Uterus (tissue), 3 donors: ENCODE measurements at regions not wholly inside any gene's neighbourhood (a gene's known extent, or its start where the extent isn't known, plus 50 kb on each side); places are given as distances from the start of the nearest gene placed in this dataset.
"Not testable (repeated sequence)": the region's sequence is repeated elsewhere in the genome, so short reads cannot be mapped to it uniquely, and the experiment has no call there.

Experiments used
- DNase-seq, 2 donors: peaks; one replicate each; pipeline ENCODE4 v3.0.0-alpha.2; 2019 to 2020
- H3K27ac ChIP-seq, 2 donors: fragments of 200-600 bp; sonication (generic); 1 replicate in 1 of 2; 2 replicates in 1 of 2; pipeline ENCODE4 v1.5.1; 2016 to 2018
- H3K27me3 ChIP-seq, 2 donors: fragments of 200-600 bp; sonication (generic); one replicate each; pipeline ENCODE4 v1.5.1; 2018 to 2019; ENCODE audit warnings: control low read depth in 1 of 2
- H3K36me3 ChIP-seq, 2 donors: fragments of 200-600 bp; sonication (generic); one replicate each; pipeline ENCODE4 v1.5.1; 2019; ENCODE audit warnings: control low read depth in 1 of 2
- H3K4me1 ChIP-seq, 2 donors: fragments of 200-600 bp; sonication (generic); one replicate each; pipeline ENCODE4 v1.5.1; 2018 to 2019; ENCODE audit warnings: control low read depth in 1 of 2
- H3K4me3 ChIP-seq, 2 donors: fragments of 200-600 bp; sonication (generic); 1 replicate in 1 of 2; 2 replicates in 1 of 2; pipeline ENCODE4 v1.5.1; 2018 to 2019; ENCODE audit warnings: mild to moderate bottlenecking in 1 of 2
- H3K9me3 ChIP-seq, 2 donors: fragments of 200-600 bp; sonication (generic); one replicate each; pipeline ENCODE4 v1.5.1; 2019; ENCODE audit warnings: control low read depth in 1 of 2
- POLR2A ChIP-seq, 2 donors: fragments of 450-650 bp; IDR thresholded peaks; one replicate each; pipeline ENCODE4 v1.6.1; 2016; ENCODE audit warnings: antibody characterized with exemption in 2 of 2, mild to moderate bottlenecking in 1 of 2, moderate library complexity in 1 of 2
- intact Hi-C: fragments of 100-400 bp; cut with DNase I; formaldehyde crosslinking; loops from one replicate; pipeline ENCODE4 v1.15.1; 2023; ENCODE audit warnings: low total_unique reads
- TF ChIP-seq, protein P1 (sequence below), 4 experiments: fragments of 200-600 bp in 2 of 4; fragments of 450-650 bp in 2 of 4; sonication (generic) in 2 of 4; IDR thresholded peaks; one replicate each; pipeline ENCODE4 v1.5.1; 2016 to 2019; ENCODE audit warnings: antibody characterized with exemption in 4 of 4, mild to moderate bottlenecking in 2 of 4, moderate library complexity in 1 of 4
- donor health status: DM: yes; HTN: yes; CAD: no.

- H3K4me1 ChIP-seq: no peaks in the 10 kb centered on the region
- no peak for DNase-seq
- no peak overlapping the region for H3K4me3 ChIP-seq
- intact Hi-C loops: no loop called here
- H3K9me3 ChIP-seq: no peaks in the 10 kb centered on the region
- no peak for TF ChIP-seq POLR2A (IDR thresholded peaks at IDR 0.05)
- TF ChIP-seq, protein P1, sequence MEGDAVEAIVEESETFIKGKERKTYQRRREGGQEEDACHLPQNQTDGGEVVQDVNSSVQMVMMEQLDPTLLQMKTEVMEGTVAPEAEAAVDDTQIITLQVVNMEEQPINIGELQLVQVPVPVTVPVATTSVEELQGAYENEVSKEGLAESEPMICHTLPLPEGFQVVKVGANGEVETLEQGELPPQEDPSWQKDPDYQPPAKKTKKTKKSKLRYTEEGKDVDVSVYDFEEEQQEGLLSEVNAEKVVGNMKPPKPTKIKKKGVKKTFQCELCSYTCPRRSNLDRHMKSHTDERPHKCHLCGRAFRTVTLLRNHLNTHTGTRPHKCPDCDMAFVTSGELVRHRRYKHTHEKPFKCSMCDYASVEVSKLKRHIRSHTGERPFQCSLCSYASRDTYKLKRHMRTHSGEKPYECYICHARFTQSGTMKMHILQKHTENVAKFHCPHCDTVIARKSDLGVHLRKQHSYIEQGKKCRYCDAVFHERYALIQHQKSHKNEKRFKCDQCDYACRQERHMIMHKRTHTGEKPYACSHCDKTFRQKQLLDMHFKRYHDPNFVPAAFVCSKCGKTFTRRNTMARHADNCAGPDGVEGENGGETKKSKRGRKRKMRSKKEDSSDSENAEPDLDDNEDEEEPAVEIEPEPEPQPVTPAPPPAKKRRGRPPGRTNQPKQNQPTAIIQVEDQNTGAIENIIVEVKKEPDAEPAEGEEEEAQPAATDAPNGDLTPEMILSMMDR (IDR thresholded peaks at IDR 0.05): no peak
- H3K36me3 ChIP-seq: no peaks in the 10 kb centered on the region
- H3K27ac ChIP-seq: no peak overlapping the region
- no peaks in the 10 kb centered on the region for H3K27me3 ChIP-seq
These were observed 328.7 kb downstream of the FLRT2 start for GRCh38 chr14:85858634-85859033.

GRCh38 chr14:85856430-85856829 lies 326.5 kb downstream of the FLRT2 start:
- H3K27ac ChIP-seq: no peak overlapping the region
- DNase-seq: no peak
- H3K27me3 ChIP-seq: no peaks in the 10 kb centered on the region
- no peak for TF ChIP-seq POLR2A (IDR thresholded peaks at IDR 0.05)
- TF ChIP-seq, protein P1 (IDR thresholded peaks at IDR 0.05): no peak
- H3K36me3 ChIP-seq: no peaks in the 10 kb centered on the region
- intact Hi-C loops: no loop called here
- no peaks in the 10 kb centered on the region for H3K9me3 ChIP-seq
- no peaks in the 10 kb centered on the region for H3K4me1 ChIP-seq
- H3K4me3 ChIP-seq: no peak overlapping the region

DNA sequence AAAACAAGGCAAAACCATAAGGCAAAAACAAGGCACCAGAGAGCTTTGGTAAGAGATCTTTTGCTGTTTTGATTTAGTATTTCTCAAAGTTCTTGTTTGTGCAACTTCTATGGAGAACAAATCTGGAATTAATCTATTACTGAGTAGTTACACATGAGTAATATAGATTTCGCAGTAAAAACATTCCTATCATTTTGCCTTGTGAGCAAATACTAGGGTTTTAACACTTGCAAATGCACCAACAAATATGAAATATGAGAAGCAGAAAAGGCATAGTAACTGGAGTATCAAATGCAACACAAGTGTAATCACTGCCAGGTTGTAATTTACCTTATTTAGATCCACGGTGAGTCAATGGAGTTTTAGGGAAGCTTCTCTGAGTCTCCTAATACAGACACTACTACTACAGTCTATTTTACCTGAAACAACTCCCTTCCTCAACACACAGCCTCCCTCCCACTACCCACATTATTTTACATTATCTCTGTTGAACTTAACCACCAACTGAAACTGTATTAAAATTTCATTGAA lies 324.1 kb downstream of the FLRT2 start:
- Histone ChIP-seq H3K27ac (no peak overlapping the region), H3K36me3 (no peaks in the 10 kb centered on the region), H3K4me3 (no peak overlapping the region), H3K4me1 (no peaks in the 10 kb centered on the region), H3K27me3 (no peaks in the 10 kb centered on the region), H3K9me3 (no peaks in the 10 kb centered on the region)
- DNase-seq: no peak
- intact Hi-C loops: no loop called here
- no peak for TF ChIP-seq POLR2A (IDR thresholded peaks at IDR 0.05)
- TF ChIP-seq, protein P1 (IDR thresholded peaks at IDR 0.05): no peak

GRCh38 chr14:85852906-85853305 lies 323.0 kb downstream of the FLRT2 start:
- TF ChIP-seq, protein P1 (IDR thresholded peaks at IDR 0.05): no peak
- no peak for TF ChIP-seq POLR2A (IDR thresholded peaks at IDR 0.05)
- H3K9me3 ChIP-seq: no peaks in the 10 kb centered on the region
- intact Hi-C loops: no loop called here
- H3K36me3 ChIP-seq: no peaks in the 10 kb centered on the region
- DNase-seq: no peak
- no peaks in the 10 kb centered on the region for H3K27me3 ChIP-seq
- H3K4me1 ChIP-seq: no peaks in the 10 kb centered on the region
- no peak overlapping the region for H3K4me3 ChIP-seq
- no peak overlapping the region for H3K27ac ChIP-seq

DNA sequence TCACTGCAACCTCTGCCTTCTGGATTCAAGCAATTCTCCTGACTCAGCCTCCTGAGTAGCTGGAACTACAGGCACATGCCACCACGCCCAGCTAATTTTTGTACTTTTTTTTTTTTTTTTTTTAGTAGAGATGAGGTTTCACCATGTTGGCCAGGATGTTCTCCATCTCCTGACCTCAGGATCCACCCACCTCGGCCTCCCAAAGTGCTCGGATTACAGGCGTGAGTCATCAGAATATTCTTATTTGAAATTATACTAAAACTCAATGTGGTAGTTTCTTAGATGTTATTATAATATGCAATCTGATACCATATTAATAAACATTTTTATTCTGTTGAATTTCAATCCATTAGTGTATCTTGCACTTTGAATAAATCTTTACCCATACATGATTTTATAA lies 322.2 kb downstream of the FLRT2 start:
- intact Hi-C loops, H3K9me3 ChIP-seq, H3K4me3 ChIP-seq, H3K27ac ChIP-seq, H3K36me3 ChIP-seq, H3K4me1 ChIP-seq, DNase-seq, H3K27me3 ChIP-seq: not testable (repeated sequence)

GRCh38 chr14:85830549-85830948 lies 300.6 kb downstream of the FLRT2 start:
- H3K36me3 ChIP-seq, DNase-seq, H3K9me3 ChIP-seq, H3K4me1 ChIP-seq, H3K27ac ChIP-seq, intact Hi-C loops, H3K27me3 ChIP-seq, H3K4me3 ChIP-seq: not testable (repeated sequence)

DNA sequence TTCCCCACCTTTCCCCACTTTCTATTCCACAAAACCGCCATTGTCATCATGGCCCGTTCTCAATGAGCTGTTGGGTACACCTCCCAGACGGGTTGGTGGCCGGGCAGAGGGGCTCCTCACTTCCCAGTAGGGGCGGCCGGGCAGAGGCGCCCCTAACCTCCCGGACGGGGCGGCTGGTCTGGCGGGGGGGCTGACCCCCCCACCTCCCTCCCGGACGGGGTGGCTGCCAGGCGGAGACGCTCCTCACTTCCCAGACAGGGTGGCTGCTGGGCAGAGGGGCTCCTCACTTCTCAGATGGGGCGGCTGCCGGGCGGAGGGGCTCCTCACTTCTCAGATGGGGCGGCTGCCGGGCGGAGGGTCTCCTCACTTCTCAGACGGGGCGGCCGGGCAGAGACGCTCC lies 299.7 kb downstream of the FLRT2 start:
- DNase-seq, H3K4me3 ChIP-seq, H3K4me1 ChIP-seq, H3K9me3 ChIP-seq, H3K27me3 ChIP-seq, intact Hi-C loops, H3K36me3 ChIP-seq, H3K27ac ChIP-seq: not testable (repeated sequence)
